Superior temporal gyrus (tissue), 1 donor: ENCODE measurements at regions not wholly inside any gene's neighbourhood (a gene's known extent, or its start where the extent isn't known, plus 50 kb on each side); places are given as distances from the start of the nearest gene placed in this dataset.

Experiments
- DNase-seq: peaks from one replicate; pipeline ENCODE4 v3.0.0-alpha.2; 2016; ENCODE audit errors: extremely low spot score

DNA sequence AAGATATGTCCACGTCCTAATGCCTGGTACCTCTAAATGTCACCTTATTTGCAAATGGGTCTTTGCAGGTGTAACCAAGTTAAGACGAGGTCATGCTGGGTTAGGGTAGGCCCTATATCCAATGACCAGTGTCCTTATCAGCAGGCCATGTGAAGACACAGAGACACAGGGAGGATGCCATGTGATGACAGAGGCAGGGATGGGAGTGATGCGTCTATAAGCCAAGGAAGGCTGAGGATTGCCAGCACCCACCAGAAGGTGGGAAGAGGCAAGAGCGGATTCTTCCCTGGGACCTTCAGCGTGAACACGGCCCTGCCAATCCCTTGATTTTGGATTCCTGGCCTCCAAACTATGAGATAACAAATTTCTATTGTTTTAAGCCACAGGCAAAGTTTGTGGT, 123.4 kb upstream of the CXCL14 start:
- no peak for DNase-seq

DNA sequence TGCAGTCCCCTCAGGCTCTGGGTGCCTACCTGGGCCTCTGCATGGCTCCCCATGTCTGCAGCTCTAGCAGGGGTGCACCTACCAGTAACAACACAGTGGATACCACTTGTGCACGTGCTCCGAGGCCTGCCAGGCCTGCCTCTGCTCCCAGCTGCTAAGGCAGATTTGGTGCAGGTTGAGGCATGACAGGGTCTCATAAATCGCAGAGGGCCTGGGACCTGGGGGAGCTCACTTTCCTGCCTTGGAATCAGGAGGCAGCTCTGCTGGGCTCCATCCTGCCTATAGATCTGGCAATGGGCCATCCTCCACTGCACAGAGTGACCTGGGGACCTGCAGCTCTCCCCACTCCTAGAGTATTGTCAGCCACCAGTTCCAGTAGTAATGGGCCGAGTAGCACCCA, 121.9 kb upstream of the CXCL14 start:
- no peak for DNase-seq

DNA sequence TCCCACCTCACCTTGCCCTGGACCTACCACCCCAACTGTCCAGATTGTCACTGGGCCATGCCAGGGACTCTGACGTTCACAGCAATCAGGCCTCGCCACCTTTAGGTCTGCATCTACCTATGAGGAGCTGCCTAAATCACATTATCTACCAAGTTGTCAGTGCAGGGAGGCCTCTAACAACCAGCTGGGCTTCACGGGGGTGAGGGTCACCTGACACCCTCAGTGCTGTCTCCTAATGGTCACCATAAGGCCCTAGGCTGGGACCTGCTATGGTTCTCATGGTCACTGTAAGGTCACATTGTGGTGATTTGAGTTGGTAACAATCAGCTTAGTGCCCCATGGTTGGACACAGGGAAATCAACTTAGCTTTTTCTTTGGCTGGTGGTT, 119.2 kb upstream of the CXCL14 start:
- DNase-seq = no peak

DNA sequence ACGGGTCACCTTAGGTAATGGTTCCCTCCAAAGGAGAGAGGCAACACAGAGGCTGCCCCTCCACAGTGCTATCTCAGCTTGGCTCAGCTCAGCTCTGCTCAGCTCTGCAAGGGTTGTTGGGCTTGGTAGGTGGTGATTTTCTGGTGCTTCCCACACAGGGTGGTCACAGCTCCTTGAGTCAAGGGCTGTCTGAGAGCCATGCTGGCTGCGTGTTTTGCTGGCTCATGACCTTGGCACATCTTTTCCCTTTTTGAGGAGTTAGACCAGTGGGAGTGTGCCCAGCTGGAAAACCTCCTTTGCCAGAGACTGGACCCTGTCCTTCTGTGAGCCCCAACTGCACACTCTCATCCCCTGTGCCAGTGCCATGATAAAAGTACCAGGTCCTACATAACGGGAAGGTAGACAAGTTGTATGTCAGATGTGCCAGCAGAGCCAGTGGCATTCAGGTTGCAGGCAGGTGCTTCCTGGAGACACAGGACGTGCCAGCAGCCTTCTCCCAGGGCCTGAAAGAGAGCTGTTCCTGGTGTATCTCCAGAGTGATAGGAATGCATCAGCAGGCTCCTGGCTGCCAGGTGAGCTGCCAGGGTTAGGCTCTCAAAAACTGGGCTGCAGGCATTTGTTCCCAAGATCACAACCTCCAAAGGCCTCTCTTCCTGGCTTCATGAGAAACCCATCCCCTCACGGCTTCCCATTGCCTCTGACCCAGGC, 118.6 kb upstream of the CXCL14 start:
- DNase-seq = no peak

GRCh38 chr5:135696317-135696716, 117.5 kb upstream of the CXCL14 start:
- DNase-seq = no peak

DNA sequence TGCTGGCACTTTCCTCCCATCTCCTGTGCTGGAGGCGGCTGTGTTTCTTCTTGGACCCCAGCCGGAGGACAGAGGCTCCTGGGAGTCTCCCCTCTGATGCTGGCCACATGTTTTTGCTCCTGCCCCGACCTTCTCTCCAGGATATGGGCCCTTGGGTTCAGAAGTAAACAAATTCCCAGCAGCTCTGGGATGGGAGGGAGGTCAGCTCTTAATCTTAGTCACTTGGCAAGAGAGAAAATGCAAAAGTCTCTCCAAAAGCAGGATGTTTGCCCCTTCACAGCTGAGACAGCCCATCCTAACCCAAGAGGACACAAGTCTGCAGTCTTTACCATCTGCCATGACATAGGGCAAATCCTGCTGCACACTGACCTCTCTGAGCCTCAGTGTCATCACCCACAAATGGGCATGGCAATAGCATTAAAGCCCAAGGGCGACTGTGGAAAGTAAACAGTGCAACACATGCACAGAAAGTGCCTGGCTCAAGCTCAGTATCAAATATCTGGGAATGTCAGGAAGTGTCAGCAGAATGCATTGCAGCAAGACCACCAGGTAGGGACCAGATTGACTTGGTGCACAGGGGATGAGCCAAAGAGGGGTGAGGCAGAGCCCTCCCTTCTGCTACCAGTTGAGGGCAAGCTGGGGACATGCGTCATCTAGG, 117.0 kb upstream of the CXCL14 start:
- DNase-seq = no peak

DNA sequence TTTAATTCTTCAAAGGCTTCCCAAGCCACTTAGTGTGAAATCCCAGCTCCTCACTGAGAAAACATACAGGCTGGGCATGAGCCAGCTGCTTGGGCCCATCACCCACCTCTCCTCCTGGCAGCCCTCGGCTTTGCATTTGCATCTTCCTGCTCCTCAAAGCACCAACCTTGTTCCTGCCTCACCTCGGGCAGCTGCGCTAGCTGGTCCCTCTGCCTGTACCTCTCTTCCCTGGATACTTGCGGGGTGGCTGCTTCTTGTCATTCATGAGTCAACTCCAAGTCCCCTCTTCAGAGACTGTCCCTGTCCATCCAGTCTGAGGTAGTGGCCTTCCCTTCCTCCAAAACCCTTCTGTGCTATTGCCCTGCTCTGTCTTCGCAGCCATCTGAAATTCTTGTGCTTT, 116.1 kb upstream of the CXCL14 start:
- DNase-seq = no peak

DNA sequence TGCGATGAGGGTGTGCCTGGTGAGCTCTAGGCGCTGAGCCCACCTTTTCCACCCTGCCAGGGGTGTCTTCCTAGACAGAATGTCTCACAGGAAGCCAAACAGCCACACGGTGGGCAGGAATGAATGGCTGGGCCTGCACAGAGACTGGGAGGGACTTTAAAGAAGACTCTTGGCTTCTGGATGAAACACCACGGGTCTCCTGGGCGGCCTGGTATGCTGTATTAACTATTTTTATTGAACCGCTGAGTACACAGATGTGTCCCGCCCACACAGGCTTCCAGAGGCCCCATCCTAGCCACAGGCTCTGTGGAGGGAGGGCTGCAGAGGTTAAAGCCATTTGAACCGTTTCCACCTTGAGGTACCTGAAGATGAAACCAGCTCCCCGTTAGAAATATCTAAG, 115.2 kb upstream of the CXCL14 start:
- DNase-seq = no peak

- no peak for DNase-seq
Observed at GRCh38 chr5:135693371-135693955, 114.7 kb upstream of the CXCL14 start.

DNA sequence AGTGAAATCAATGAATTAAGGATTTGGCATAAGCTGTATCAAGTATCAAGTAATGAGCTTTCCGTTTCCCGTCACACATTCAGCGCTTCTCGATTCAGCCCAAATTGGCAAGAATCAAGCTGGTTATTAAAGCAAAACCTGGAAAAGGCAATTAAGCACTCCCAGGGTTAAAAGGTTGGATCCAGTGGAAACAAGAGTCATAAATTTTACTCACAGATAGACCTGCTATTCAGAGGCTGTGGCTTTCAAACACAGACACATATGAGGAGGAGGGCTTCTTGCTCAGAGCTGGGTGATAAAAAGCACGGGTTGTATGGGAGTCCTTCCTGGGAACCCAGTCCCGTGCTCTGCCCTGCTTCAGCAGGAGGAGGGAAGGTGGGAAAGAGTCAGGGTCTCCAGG, 112.3 kb upstream of the CXCL14 start:
- DNase-seq = no peak

GRCh38 chr5:135690466-135690865, 111.7 kb upstream of the CXCL14 start:
- DNase-seq = no peak

DNA sequence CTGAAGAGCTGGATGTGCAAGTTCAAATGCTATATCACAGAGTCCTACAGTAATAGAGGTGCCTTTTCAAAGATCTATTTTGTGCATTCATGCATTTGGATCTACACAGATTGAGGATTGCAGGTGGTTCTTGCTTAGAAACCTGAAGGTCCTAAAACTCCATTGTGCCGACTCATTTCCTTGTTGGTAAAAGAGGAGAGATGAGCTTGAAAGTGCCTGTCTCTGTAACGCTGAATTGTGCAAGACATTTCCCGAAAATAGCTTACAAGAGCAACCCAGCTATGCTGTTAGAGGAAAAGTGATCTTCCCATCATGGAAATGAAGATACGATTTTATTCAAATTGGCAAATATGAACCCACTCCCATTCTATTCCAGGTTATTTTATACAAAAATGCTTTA, 110.7 kb upstream of the CXCL14 start:
- DNase-seq = no peak

DNA sequence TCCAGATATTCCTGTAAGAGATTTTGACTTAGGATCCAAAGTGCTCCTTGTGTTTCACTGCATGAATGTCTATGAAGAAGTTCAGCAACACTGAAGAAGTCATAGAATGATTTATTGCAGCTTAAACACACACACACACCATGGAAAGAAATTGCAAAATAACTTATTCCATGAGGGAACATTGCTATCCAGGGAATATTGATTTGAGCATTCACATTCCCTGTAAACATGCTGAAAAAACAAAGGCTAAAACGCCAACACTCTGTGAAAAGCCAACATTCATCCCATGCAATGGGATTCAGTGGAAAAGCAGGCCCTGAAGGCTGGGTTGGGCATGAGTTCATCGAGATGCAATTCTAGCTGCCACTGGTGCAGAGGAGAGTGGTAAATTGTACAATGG, 109.6 kb upstream of the CXCL14 start:
- DNase-seq = no peak

DNA sequence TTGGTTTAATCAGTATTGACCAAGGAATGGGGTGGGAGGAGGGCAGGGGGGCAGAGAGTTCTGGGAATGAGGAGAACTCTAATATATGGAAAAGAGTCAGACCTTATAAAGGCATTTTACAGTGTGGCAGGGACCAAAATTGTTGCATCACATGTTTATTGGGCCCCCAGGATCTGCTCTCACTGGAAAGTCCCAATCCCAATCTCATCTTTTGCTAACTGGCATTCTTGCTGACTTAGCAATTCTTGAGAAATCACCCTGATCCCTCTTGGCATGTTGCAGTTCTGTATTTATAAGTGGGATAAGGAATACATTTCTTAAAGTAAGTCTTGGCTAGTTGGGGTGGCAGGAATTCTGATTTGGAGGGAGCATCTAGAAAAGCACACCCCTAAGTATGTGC, 104.4 kb upstream of the CXCL14 start:
- no peak for DNase-seq

DNA sequence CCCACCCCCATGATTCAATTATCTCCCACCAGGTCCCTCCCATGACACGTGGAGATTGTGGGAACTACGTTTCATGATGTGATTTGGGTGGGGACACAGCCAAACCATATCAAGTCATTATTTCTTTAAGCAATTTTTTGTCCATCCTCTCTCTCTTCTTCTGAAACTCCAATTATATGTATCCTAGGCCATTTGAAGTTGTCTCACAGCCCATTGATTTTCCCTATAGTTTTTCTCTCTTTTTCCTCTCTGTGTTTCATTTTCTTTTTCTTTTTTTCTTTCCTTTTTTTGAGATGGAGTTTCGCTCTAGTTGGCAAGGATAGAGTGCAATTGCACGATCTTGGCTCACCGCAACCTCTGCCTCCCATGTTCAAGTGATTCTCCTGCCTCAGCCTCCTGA, 101.9 kb upstream of the CXCL14 start:
- DNase-seq = no peak

GRCh38 chr5:135678640-135679268, 100.0 kb upstream of the CXCL14 start:
- no peak for DNase-seq

DNA sequence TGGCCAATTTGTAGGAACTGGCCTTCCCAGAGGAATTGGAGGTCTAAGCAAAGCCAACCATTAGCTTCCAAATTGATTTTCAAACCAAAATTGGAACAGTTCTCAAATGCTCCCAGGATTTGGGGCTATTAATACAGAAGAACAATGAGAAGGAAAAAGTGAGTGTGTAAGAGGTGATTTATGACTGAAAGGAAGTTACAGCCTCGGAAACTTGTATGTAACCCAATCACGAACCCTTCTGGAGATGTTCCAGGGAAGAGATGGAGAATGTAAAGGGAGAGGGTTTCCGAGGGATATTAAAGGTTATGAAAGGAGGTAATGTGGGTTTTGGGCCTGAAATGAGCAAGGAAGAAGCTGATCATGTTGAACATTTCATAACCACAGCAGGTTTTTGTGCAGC, 93.2 kb upstream of the CXCL14 start:
- no peak for DNase-seq

DNA sequence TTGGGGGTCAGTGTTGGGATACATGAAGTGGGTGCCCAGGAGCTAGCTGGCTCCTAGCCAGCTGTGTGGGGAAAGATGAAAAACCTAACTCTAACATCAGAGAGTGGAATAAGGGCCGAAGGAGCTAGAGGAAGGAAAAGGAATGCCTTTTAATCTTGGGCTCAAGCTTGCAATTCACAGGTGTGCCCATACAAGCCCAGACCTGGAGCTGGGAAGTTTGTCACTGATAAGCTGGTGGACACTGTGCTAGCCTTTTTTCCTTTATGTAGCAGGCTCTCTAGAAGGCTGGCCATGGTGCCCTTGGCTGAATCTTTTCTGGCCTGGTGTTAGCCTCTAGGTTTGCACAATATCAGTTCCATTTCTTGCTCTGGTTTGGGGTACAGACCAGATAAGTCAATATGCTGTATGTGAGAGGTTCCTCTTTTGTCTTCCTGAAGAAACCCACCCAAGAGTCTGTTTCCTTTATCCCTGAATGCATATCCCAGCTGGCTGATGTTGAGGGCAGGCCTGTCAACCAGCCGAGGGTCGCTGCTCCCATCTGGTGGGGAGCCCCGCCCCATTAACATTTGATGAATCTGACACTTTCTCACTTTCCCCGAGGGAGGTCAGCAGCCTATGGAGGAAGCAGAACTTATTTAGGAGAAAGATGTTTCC, 92.4 kb upstream of the CXCL14 start:
- DNase-seq = no peak

DNA sequence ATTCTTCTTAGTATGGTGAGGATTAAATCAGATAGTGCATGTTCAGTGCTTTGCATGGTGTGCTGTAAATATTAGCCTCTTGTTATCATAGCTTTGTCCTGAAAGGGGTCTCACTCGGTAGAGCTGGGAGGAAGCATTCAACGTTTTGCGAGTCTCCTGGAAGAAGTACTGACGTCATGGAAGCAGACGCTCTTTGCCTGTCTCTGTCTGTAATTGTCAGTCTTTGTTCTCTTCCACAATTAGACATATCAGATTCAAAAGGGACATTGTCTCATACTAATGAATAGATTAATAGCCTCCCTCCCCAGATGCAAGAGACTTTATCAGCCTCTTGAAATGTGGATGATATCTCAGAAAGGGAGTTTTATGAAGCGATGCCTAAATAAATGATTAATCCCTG, 91.8 kb upstream of the CXCL14 start:
- DNase-seq = no peak

- no peak for DNase-seq
Observed at GRCh38 chr5:135669416-135669815, 90.6 kb upstream of the CXCL14 start.

DNA sequence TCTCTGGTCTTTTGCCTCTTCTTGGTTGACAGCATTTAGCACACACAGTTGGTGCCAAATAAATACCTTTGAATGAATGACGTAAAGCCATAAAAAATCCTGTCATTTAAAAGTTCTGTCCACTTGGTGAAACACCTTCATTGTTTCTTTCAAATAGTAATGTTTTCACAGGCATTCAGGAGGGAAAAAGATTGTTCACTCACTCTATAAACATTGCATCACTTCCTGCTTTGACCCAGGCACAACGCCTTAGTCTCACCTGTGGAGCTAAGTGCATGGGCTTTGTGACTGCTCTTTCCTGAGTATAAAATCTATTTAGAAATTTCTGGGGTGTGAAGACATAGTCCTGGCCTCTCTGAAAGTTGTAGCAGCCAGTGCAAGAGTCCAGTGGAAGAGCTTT, 88.9 kb upstream of the CXCL14 start:
- no peak for DNase-seq

- DNase-seq = no peak
Observed at GRCh38 chr5:135667204-135667603, 88.4 kb upstream of the CXCL14 start.

DNA sequence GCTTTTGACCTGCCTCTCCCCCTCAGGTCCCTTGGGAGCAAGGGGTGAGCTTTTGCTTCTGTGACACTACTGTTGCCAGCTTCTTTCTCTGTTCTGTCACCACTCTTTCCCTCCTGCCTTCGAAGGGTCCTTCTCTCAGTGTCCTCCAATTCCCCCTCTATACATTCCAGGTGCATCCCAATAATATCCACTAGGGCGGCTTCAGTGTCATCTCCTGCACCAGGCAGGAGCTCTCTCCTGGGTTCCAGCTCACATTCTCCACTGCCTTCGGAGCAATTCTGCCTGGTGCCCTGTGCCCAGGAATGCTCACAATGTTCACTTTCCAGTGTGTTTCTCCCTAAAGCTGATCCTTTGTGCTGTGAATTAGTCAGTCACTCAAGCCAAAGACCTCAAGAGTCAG, 83.9 kb upstream of the CXCL14 start:
- no peak for DNase-seq
